OCI-LY3 (cell line): ENCODE measurements at regions not wholly inside any gene's neighbourhood (a gene's known extent, or its start where the extent isn't known, plus 50 kb on each side); places are given as distances from the start of the nearest gene placed in this dataset.
A peak's percentile ranks its signal among the peaks of the same experiment; 100 is the strongest.
"Not testable (repeated sequence)": the region's sequence is repeated elsewhere in the genome, so short reads cannot be mapped to it uniquely, and the experiment has no call there.

ENCODE experiments used
- H2AFZ ChIP-seq: fragments of 200-600, 300-600 bp; shearing (Covaris generic); 2 replicates; pipeline ENCODE4 v1.6.0; 2014; ENCODE audit warnings: antibody characterized with exemption, low read depth, low read length
- H3K27ac ChIP-seq: fragments of 200-600, 300-600 bp; sonication (generic); 2 replicates; pipeline ENCODE4 v1.5.1; 2014; ENCODE audit warnings: mild to moderate bottlenecking, low read length, moderate library complexity, mixed read lengths
- H3K27me3 ChIP-seq: fragments of 200-600, 300-600 bp; sonication (generic); 2 replicates; pipeline ENCODE4 v1.6.1; 2014; ENCODE audit warnings: low read depth, low read length, mixed read lengths
- H3K36me3 ChIP-seq: fragments of 200-600, 300-600 bp; sonication (generic); replicated peaks from 2 replicates; pipeline ENCODE3; 2014; ENCODE audit warnings: low read depth, low read length, mixed read lengths
- H3K4me1 ChIP-seq: fragments of 300-600, 200-600 bp; sonication (generic); 2 replicates; pipeline ENCODE4 v1.6.1; 2014; ENCODE audit warnings: low read length, mixed read lengths
- H3K4me2 ChIP-seq: fragments of 200-600, 300-600 bp; sonication (generic); 2 replicates; pipeline ENCODE4 v1.6.1; 2014; ENCODE audit warnings: low read length, mixed read lengths
- H3K4me3 ChIP-seq: fragments of 300-600, 200-600 bp; sonication (generic); 2 replicates; pipeline ENCODE4 v1.5.1; 2014; ENCODE audit warnings: antibody characterized with exemption, mild to moderate bottlenecking, low read length, moderate library complexity
- H3K79me2 ChIP-seq: fragments of 300-600, 200-600 bp; shearing (Covaris generic); 2 replicates; pipeline ENCODE4 v1.6.1; 2014; ENCODE audit warnings: mild to moderate bottlenecking, low read length, mixed read lengths
- H3K9ac ChIP-seq: fragments of 300-600, 200-600 bp; shearing (Covaris generic); 2 replicates; pipeline ENCODE4 v1.6.0; 2014; ENCODE audit warnings: mild to moderate bottlenecking, low read length, moderate library complexity
- H3K9me3 ChIP-seq: fragments of 200-600, 300-600 bp; shearing (Covaris generic); 2 replicates; pipeline ENCODE4 v1.6.1; 2014; ENCODE audit warnings: low read length, mixed read lengths; ENCODE audit not compliant: insufficient read depth
- H4K20me1 ChIP-seq: fragments of 200-600, 300-600 bp; sonication (generic); 2 replicates; pipeline ENCODE4 v1.6.1; 2016; ENCODE audit warnings: low read length, mixed read lengths; ENCODE audit not compliant: insufficient read depth
- CTCF ChIP-seq: fragments of 200-600, 300-600 bp; sonication (generic); IDR thresholded peaks from 2 replicates; pipeline ENCODE4 v1.5.1; 2014; ENCODE audit warnings: antibody characterized with exemption, low read length, low read depth
- EZH2phosphoT487 ChIP-seq: fragments of 200-600 bp; shearing (Covaris generic); IDR thresholded peaks from 2 replicates; pipeline ENCODE4 v1.6.1; 2018; ENCODE audit warnings: antibody characterized with exemption, mixed run types, low read depth

GRCh38 chr5:45893309-45893708, 197.1 kb upstream of the HCN1 start:
- Histone ChIP-seq H3K27me3 (no peaks in the 10 kb centered on the region), H3K36me3 (no peaks in the 10 kb centered on the region), H3K4me1 (no peaks in the 10 kb centered on the region), H3K4me2 (no peak overlapping the region), H4K20me1 (no peaks in the 10 kb centered on the region), H3K9me3 (no peaks in the 10 kb centered on the region), H2AFZ (no peak overlapping the region), H3K9ac (no peak overlapping the region), H3K4me3 (no peak overlapping the region), H3K79me2 (no peaks in the 10 kb centered on the region), H3K27ac (no peak overlapping the region)
- TF ChIP-seq EZH2phosphoT487 (no peak), CTCF (no peak)

GRCh38 chr5:45890441-45891080, 194.4 kb upstream of the HCN1 start:
- H3K4me2 ChIP-seq, H2AFZ ChIP-seq, H3K4me3 ChIP-seq, H3K27me3 ChIP-seq, H3K79me2 ChIP-seq, H3K9ac ChIP-seq, H3K4me1 ChIP-seq, H3K9me3 ChIP-seq, H3K27ac ChIP-seq, H4K20me1 ChIP-seq, H3K36me3 ChIP-seq: not testable (repeated sequence)

- H4K20me1 ChIP-seq: no peaks in the 10 kb centered on the region
- H3K36me3 ChIP-seq: no peaks in the 10 kb centered on the region
- TF ChIP-seq CTCF (0 out of 2 replicates have a peak, but pooled peaks have one; percentile 15), EZH2phosphoT487 (no peak)
- H3K9ac ChIP-seq: no peak overlapping the region
- H3K79me2 ChIP-seq: no peaks in the 10 kb centered on the region
- H3K4me3 ChIP-seq: no peak overlapping the region
- H3K4me1 ChIP-seq: no peaks in the 10 kb centered on the region
- H3K27ac ChIP-seq: no peak overlapping the region
- H3K4me2 ChIP-seq: no peak overlapping the region
- no peaks in the 10 kb centered on the region for H3K27me3 ChIP-seq
- H2AFZ ChIP-seq: no peak overlapping the region
- no peaks in the 10 kb centered on the region for H3K9me3 ChIP-seq
Observed at GRCh38 chr5:45862763-45863162, 166.6 kb upstream of the HCN1 start.

GRCh38 chr5:45847877-45848276, 151.7 kb upstream of the HCN1 start:
- Histone ChIP-seq H3K27ac (no peak overlapping the region), H3K27me3 (no peaks in the 10 kb centered on the region), H2AFZ (no peak overlapping the region), H3K4me2 (no peak overlapping the region), H3K4me1 (no peaks in the 10 kb centered on the region), H3K9me3 (no peaks in the 10 kb centered on the region), H3K79me2 (no peaks in the 10 kb centered on the region), H3K4me3 (no peak overlapping the region), H4K20me1 (no peaks in the 10 kb centered on the region), H3K36me3 (no peaks in the 10 kb centered on the region), H3K9ac (no peak overlapping the region)
- TF ChIP-seq EZH2phosphoT487 (no peak), CTCF (no peak)
